AG09309 (cell line): ENCODE measurements at regions not wholly inside any gene's neighbourhood (a gene's known extent, or its start where the extent isn't known, plus 50 kb on each side); places are given as distances from the start of the nearest gene placed in this dataset.

Experiments used
- DNase-seq: peaks from one replicate; pipeline ENCODE4 v3.0.0-alpha.2; 2010; ENCODE audit warnings: low read depth
- H3K4me3 ChIP-seq: 2 replicates; pipeline ENCODE4 v1.5.1; 2011; ENCODE audit warnings: mild to moderate bottlenecking, low read depth, low read length, moderate library complexity; ENCODE audit not compliant: control insufficient read depth
- CTCF ChIP-seq: IDR thresholded peaks from 2 replicates; pipeline ENCODE4 v1.5.1; 2011; ENCODE audit warnings: mild to moderate bottlenecking, low read depth, low read length, inconsistent platforms; ENCODE audit not compliant: insufficient read depth, control insufficient read depth; ENCODE audit errors: missing control alignments

- DNase-seq: no peak
- no peak for TF ChIP-seq CTCF
- no peak overlapping the region for H3K4me3 ChIP-seq
Observed at GRCh38 chr14:86897704-86898513, 1095.1 kb downstream of the GALC start.

DNA sequence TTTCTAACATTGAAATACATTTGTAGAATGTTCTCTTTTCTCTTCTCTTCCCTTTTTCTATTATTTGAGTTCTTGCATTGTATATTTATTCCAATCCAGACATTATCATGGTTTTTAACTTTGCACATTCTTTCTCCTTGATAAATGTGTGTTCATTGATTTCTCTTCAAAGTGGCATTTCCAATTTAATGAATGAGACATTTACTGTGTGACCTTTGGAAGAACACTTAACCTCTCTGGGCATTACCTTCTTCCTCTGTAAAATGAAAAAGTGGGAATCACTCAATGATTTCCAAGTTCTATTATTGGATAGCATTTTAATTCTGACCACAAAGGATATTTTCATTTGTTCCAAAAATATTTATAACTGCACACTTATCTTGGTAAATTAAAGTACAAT is 1095.8 kb downstream of the GALC start:
- DNase-seq: no peak
- TF ChIP-seq CTCF: no peak

DNA sequence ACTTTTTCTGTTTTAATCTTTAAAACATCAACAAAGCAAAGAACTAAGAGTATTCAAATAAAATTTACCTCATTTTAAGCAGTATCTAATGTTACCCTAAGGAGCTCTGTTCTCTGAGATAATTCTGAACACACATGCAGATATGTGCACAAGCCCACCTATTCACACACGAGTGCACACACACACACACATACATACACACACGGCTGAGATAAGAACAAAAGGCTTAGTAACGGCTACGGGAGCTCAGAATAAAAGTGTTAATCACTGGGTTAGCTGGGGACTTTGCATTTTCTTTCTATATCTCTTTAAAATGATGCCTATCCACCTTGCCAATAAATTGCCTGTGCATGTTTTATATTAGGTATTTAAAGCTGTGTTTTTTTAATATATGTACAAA is 1096.3 kb downstream of the GALC start:
- TF ChIP-seq CTCF: no peak
- no peak overlapping the region for H3K4me3 ChIP-seq
- DNase-seq: no peak

More for the DNA sequence above, 1095.8 kb downstream of the GALC start:
- H3K4me3 ChIP-seq: no peak overlapping the region

- TF ChIP-seq CTCF: no peak
- no peak overlapping the region for H3K4me3 ChIP-seq
- no peak for DNase-seq
Observed at GRCh38 chr14:86892152-86892956, 1100.6 kb downstream of the GALC start.

- TF ChIP-seq CTCF: no peak
Observed at GRCh38 chr14:86885280-86885679, 1107.7 kb downstream of the GALC start.

DNA sequence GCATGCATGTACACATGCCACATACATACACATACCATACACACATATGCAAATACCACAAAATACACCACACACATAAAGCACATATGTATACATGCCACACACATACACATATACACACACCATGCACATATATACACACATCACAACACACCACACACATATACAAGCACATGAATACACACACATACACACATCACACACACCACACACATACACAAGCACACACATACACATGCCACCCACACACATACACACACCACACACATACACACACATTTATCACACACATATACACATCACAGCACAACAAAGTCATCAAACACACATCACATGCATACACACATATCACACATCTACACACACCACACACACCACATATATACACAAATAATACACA is 1108.5 kb downstream of the GALC start:
- no peak overlapping the region for H3K4me3 ChIP-seq
- no peak for DNase-seq
- no peak for TF ChIP-seq CTCF

More at GRCh38 chr14:86885280-86885679, 1107.7 kb downstream of the GALC start:
- DNase-seq: no peak
- no peak overlapping the region for H3K4me3 ChIP-seq
